Testis (tissue), 2 donors: ENCODE measurements at regions not wholly inside any gene's neighbourhood (a gene's known extent, or its start where the extent isn't known, plus 50 kb on each side); places are given as distances from the start of the nearest gene placed in this dataset.

Experiments
- POLR2A ChIP-seq: fragments of 450-650 bp; IDR thresholded peaks from one replicate; pipeline ENCODE4 v1.6.1; 2017; ENCODE audit warnings: antibody characterized with exemption, mild to moderate bottlenecking, moderate library complexity
- TF ChIP-seq, protein P1 (sequence below), 3 experiments: fragments of 450-650 bp in 2 of 3; fragments of 200-600 bp in 1 of 3; sonication (generic) in 1 of 3; IDR thresholded peaks; one replicate each; pipeline ENCODE4 v1.5.1; 2016 to 2019; ENCODE audit warnings: antibody characterized with exemption in 3 of 3, mild to moderate bottlenecking in 2 of 3, moderate library complexity in 1 of 3

DNA sequence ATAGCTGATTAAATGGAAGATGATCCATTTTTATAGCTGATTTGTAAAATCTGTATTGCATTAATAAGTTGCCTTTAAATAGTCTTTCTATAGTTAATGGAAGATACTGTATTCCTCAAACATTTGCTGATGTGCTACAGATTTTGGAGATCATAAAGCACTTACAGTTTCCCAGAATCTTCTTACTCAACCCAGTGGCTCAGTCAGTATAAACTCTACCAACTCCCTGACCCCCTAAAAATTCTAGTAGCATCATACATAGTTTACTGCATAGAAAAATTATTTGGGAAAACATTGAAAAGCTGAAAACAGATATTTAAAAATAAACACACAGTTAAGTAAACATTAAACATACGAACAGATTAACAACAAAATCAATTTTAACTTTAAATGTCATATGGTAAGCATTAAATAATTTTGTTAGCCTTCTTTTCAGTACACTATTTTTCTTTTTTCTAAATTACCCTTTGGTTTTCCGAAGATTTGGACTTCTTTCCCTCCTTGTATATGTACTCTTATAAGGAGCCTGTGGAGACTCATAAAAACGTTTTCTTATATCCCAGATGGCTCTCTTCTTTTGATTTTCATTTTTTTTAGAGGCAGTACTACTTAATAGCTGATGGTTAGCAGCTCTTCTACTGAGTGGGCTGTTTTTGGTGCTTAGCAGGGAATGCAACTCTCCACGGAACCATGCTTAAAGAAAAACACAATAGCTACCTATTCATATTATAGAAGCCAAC, 62.7 kb upstream of the BMP5 start:
- TF ChIP-seq, protein P1, sequence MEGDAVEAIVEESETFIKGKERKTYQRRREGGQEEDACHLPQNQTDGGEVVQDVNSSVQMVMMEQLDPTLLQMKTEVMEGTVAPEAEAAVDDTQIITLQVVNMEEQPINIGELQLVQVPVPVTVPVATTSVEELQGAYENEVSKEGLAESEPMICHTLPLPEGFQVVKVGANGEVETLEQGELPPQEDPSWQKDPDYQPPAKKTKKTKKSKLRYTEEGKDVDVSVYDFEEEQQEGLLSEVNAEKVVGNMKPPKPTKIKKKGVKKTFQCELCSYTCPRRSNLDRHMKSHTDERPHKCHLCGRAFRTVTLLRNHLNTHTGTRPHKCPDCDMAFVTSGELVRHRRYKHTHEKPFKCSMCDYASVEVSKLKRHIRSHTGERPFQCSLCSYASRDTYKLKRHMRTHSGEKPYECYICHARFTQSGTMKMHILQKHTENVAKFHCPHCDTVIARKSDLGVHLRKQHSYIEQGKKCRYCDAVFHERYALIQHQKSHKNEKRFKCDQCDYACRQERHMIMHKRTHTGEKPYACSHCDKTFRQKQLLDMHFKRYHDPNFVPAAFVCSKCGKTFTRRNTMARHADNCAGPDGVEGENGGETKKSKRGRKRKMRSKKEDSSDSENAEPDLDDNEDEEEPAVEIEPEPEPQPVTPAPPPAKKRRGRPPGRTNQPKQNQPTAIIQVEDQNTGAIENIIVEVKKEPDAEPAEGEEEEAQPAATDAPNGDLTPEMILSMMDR (IDR thresholded peaks at IDR 0.05): no peak
- TF ChIP-seq POLR2A: no peak
